GM10248 (cell line): ENCODE measurements at regions not wholly inside any gene's neighbourhood (a gene's known extent, or its start where the extent isn't known, plus 50 kb on each side); places are given as distances from the start of the nearest gene placed in this dataset.
"Not testable (repeated sequence)": the region's sequence is repeated elsewhere in the genome, so short reads cannot be mapped to it uniquely, and the experiment has no call there.

Source experiments
- CTCF ChIA-PET: fragments of 300-600 bp; sonication (Branson Sonifier 250); formaldehyde crosslinking; extraction: SDS; loops from one replicate; lab custom pipeline; 2021; ENCODE audit warnings: antibody characterized with exemption; lab: Yijun Ruan, JAX
- POLR2A ChIA-PET: fragments of 350-650 bp; sonication (Branson Sonifier 250); formaldehyde crosslinking; extraction: SDS; loops from one replicate; lab custom pipeline; 2020; ENCODE audit warnings: antibody characterized with exemption; lab: Yijun Ruan, JAX
- DNase-seq: peaks from one replicate; pipeline ENCODE4 v3.0.0; 2012; ENCODE audit errors: extremely low spot score
- CTCF ChIP-seq: IDR thresholded peaks from 2 replicates; pipeline ENCODE4 v1.5.1; 2012; ENCODE audit warnings: mild to moderate bottlenecking, low read depth; ENCODE audit errors: extremely low read depth, missing control alignments, control extremely low read depth

- CTCF ChIA-PET: interaction anchor here (1.1 to 1.5 kb wide), 2 partner anchors 17 to 47 kb away, joined by 3 read pairs; no protein-coding TSS in a partner anchor
- no peak for TF ChIP-seq CTCF
- POLR2A ChIA-PET: no interaction called here
- no peak for DNase-seq
Observed at GRCh38 chr18:38646296-38646695, 1080.7 kb upstream of the CELF4 start.

- no peak for DNase-seq
- CTCF ChIA-PET: interaction anchor here (0.8 kb wide), 1 partner anchor 9 kb away, joined by 3 read pairs; no protein-coding TSS in a partner anchor
- TF ChIP-seq CTCF: no peak
- POLR2A ChIA-PET: no interaction called here
Observed at GRCh38 chr18:38644875-38645641, 1079.5 kb upstream of the CELF4 start.

- no peak for TF ChIP-seq CTCF
- CTCF ChIA-PET: no interaction called here
- no peak for DNase-seq
- POLR2A ChIA-PET: no interaction called here
Observed at GRCh38 chr18:38642711-38643110, 1077.1 kb upstream of the CELF4 start.

GRCh38 chr18:38639700-38640099 lies 1074.1 kb upstream of the CELF4 start:
- CTCF ChIA-PET, POLR2A ChIA-PET, DNase-seq: not testable (repeated sequence)

- ChIA-PET POLR2A (no interaction called here), CTCF (interaction anchor here (1.2 to 2.1 kb wide), 4 partner anchors 9 to 28 kb away, joined by 3 to 7 read pairs (median 3); no protein-coding TSS in a partner anchor)
- DNase-seq: no peak
- TF ChIP-seq CTCF: no peak
Observed at GRCh38 chr18:38635709-38636430, 1070.3 kb upstream of the CELF4 start.

- ChIA-PET CTCF (interaction anchor here (1.3 kb wide), 1 partner anchor 22 kb away, joined by 3 read pairs; no protein-coding TSS in a partner anchor), POLR2A (no interaction called here)
- DNase-seq: no peak
- no peak for TF ChIP-seq CTCF
Observed at GRCh38 chr18:38634117-38634516, 1068.5 kb upstream of the CELF4 start.

- ChIA-PET POLR2A (no interaction called here), CTCF (interaction anchor here (1.3 kb wide), 1 partner anchor 23 kb away, joined by 3 read pairs; no protein-coding TSS in a partner anchor)
- DNase-seq: no peak
- TF ChIP-seq CTCF: no peak
Observed at GRCh38 chr18:38633333-38633732, 1067.7 kb upstream of the CELF4 start.
